CD8-positive, alpha-beta memory T cell (primary cell): ENCODE measurements at regions not wholly inside any gene's neighbourhood (a gene's known extent, or its start where the extent isn't known, plus 50 kb on each side); places are given as distances from the start of the nearest gene placed in this dataset.
"Not testable (repeated sequence)": the region's sequence is repeated elsewhere in the genome, so short reads cannot be mapped to it uniquely, and the experiment has no call there.

Source experiments
- CTCF ChIA-PET: fragments of 350-600 bp; sonication (Branson Sonifier 250); formaldehyde crosslinking; loops from one replicate; lab custom pipeline; 2021; ENCODE audit warnings: antibody characterized with exemption; lab: Charles Lee
- POLR2A ChIA-PET: fragments of 350-600 bp; sonication (Branson Sonifier 250); formaldehyde crosslinking; loops from one replicate; lab custom pipeline; 2021; ENCODE audit warnings: antibody characterized with exemption; lab: Charles Lee
- DNase-seq, 5 donors: peaks; one replicate each; pipeline versions ENCODE4 v3.0.0 to v3.0.0-alpha.2; 2020 to 2022; ENCODE audit warnings: mixed read lengths in 1 of 5
- H3K27ac ChIP-seq: one replicate; pipeline ENCODE4 v1.7.0; 2013; ENCODE audit warnings: low read depth, mild to moderate bottlenecking, low read length, moderate library complexity
- H3K27me3 ChIP-seq: 2 replicates; pipeline ENCODE4 v1.7.0; 2013; ENCODE audit warnings: low read length, mild to moderate bottlenecking; ENCODE audit not compliant: insufficient read depth, poor library complexity, severe bottlenecking
- H3K36me3 ChIP-seq: 2 replicates; pipeline ENCODE4 v1.7.0; 2013; ENCODE audit warnings: mild to moderate bottlenecking, low read length, moderate library complexity; ENCODE audit not compliant: insufficient read depth
- H3K4me1 ChIP-seq: 2 replicates; pipeline ENCODE4 v1.7.0; 2013; ENCODE audit warnings: mild to moderate bottlenecking, low read length, moderate library complexity; ENCODE audit not compliant: insufficient read depth
- H3K4me3 ChIP-seq: 2 replicates; pipeline ENCODE4 v1.7.0; 2013; ENCODE audit warnings: mild to moderate bottlenecking, low read length
- H3K9me3 ChIP-seq: 2 replicates; pipeline ENCODE4 v1.7.0; 2013; ENCODE audit warnings: mild to moderate bottlenecking, low read length
- H3K27ac Mint-ChIP-seq, 8 donors: one replicate each; pipeline ENCODE4 v1.8.0; 2020 to 2021; ENCODE audit warnings: mixed read lengths in 8 of 8, mild to moderate bottlenecking in 6 of 8, inconsistent platforms in 3 of 8, moderate library complexity in 3 of 8
- H3K27me3 Mint-ChIP-seq, 2 donors: one replicate each; pipeline ENCODE4 v1.8.0; 2020 to 2021; ENCODE audit warnings: mixed read lengths in 2 of 2, mild to moderate bottlenecking in 1 of 2, moderate library complexity in 1 of 2
- H3K36me3 Mint-ChIP-seq, 3 donors: one replicate each; pipeline ENCODE4 v1.8.0; 2020 to 2021; ENCODE audit warnings: mixed read lengths in 3 of 3, inconsistent platforms in 1 of 3, mild to moderate bottlenecking in 1 of 3
- H3K4me1 Mint-ChIP-seq, 3 donors: one replicate each; pipeline ENCODE4 v1.8.0; 2020 to 2021; ENCODE audit warnings: mixed read lengths in 3 of 3, inconsistent platforms in 1 of 3, mild to moderate bottlenecking in 1 of 3
- H3K4me3 Mint-ChIP-seq, 7 donors: one replicate each; pipeline ENCODE4 v1.8.0; 2020 to 2021; ENCODE audit warnings: mixed read lengths in 7 of 7, mild to moderate bottlenecking in 6 of 7, moderate library complexity in 4 of 7, inconsistent platforms in 2 of 7
- H3K9me3 Mint-ChIP-seq, 5 donors: one replicate each; pipeline ENCODE4 v1.8.0; 2020 to 2022; ENCODE audit warnings: mixed read lengths in 5 of 5, mild to moderate bottlenecking in 3 of 5, moderate library complexity in 2 of 5, inconsistent platforms in 1 of 5

DNA sequence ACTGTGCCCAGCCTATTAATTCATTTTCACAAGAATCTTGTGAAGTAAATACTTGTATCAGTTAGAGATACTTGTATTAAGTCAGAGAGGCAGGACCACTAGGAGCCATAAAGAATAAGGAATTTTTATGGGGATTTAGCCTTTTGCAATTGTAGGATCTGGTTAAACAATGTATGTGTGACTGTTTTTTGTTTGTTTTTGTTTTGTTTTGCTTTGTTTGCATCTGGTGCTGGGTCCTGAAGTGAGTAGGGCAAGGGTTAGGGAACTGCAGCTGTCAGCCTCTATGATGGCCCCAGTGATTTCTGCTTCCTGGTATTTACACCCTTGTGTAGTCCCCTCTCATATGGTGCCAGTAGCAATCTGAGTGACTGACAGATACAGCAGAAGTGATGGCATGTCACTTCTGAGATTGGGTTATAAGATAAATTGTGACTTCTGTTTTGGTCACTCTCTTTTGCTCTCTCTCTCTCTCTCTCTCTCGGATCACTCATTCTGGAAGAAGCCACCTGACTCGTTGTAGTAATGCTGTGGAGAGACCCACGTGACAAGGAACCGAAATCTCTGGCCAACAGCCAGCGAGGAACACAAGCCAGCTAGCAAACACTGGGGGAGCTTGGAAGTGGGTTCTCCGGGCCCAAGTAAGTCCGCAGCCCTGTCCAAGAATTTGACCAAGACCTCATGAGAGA lies 96.2 kb upstream of the MARK1 start:
- no peaks in the 10 kb centered on the region for H3K36me3 Mint-ChIP-seq
- ChIA-PET POLR2A (no interaction called here), CTCF (no interaction called here)
- peaks cover 6 to 27% of the 10 kb centered on the region in 2 donors for H3K27me3 Mint-ChIP-seq
- no peak overlapping the region for H3K27ac ChIP-seq
- no peak overlapping the region for H3K4me3 Mint-ChIP-seq
- no peaks in the 10 kb centered on the region for H3K9me3 Mint-ChIP-seq
- H3K27ac Mint-ChIP-seq = no peak overlapping the region
- H3K36me3 ChIP-seq = no peaks in the 10 kb centered on the region
- H3K4me3 ChIP-seq = no peak overlapping the region
- H3K9me3 ChIP-seq = no peaks in the 10 kb centered on the region
- H3K4me1 ChIP-seq = no peaks in the 10 kb centered on the region
- no peak for DNase-seq
- H3K4me1 Mint-ChIP-seq = no peaks in the 10 kb centered on the region
- H3K27me3 ChIP-seq = no peaks in the 10 kb centered on the region

DNA sequence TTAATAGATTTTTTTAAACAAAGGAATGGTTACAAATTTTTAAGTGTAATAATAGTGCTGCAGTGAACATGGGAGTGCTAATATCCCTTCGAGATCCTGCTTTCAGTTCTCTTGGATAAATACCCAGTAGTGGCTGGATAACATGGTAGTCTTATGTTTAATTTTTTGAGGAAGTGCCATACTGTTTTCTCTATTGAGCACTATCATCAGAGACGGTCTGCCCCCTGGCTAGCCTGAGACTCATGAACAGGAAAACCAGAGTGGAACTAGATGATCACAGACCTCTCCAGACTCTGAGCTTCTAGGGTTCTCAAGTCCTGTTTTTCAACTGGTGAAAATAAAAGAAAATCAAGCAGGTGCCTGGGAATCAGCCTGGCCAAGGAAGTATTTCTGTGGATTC lies 97.3 kb upstream of the MARK1 start:
- H3K36me3 ChIP-seq = no peaks in the 10 kb centered on the region
- Mint-ChIP-seq H3K27ac (no peak overlapping the region), H3K36me3 (no peaks in the 10 kb centered on the region), H3K4me1 (no peaks in the 10 kb centered on the region), H3K9me3 (no peaks in the 10 kb centered on the region), H3K4me3 (no peak overlapping the region), H3K27me3 (peaks cover 6 to 27% of the 10 kb centered on the region in 2 donors)
- ChIA-PET POLR2A (no interaction called here), CTCF (no interaction called here)
- no peak for DNase-seq
- H3K4me3 ChIP-seq = no peak overlapping the region
- H3K27me3 ChIP-seq = no peaks in the 10 kb centered on the region
- no peak overlapping the region for H3K27ac ChIP-seq
- H3K9me3 ChIP-seq = no peaks in the 10 kb centered on the region
- no peaks in the 10 kb centered on the region for H3K4me1 ChIP-seq

DNA sequence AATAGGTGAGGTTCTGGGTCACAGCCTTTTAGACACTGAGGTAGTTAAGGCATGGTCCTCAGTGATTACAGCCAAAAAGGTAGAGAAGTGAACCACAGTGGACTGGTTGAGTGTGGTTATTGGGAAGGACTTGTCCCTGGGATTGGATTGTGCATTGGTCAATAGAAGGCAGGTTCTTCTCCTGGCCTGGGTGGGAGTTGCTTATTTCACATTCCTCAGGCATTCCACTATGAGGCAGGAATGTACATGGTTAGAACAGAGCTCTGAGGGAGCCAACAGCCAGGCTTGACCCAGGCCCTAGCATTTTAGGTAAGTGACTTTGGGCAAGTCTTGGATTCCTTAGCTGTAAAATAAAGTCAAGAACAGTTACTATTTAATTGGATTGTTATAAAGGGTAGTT lies 97.9 kb upstream of the MARK1 start:
- Histone ChIP-seq H3K4me3 (no peak overlapping the region), H3K4me1 (no peaks in the 10 kb centered on the region), H3K36me3 (no peaks in the 10 kb centered on the region), H3K9me3 (no peaks in the 10 kb centered on the region), H3K27me3 (no peaks in the 10 kb centered on the region), H3K27ac (no peak overlapping the region)
- Mint-ChIP-seq H3K27me3 (peaks cover 6 to 22% of the 10 kb centered on the region in 2 donors), H3K4me1 (no peaks in the 10 kb centered on the region), H3K4me3 (no peak overlapping the region), H3K36me3 (no peaks in the 10 kb centered on the region), H3K27ac (no peak overlapping the region), H3K9me3 (no peaks in the 10 kb centered on the region)
- no peak for DNase-seq
- POLR2A ChIA-PET = no interaction called here
- CTCF ChIA-PET = no interaction called here

DNA sequence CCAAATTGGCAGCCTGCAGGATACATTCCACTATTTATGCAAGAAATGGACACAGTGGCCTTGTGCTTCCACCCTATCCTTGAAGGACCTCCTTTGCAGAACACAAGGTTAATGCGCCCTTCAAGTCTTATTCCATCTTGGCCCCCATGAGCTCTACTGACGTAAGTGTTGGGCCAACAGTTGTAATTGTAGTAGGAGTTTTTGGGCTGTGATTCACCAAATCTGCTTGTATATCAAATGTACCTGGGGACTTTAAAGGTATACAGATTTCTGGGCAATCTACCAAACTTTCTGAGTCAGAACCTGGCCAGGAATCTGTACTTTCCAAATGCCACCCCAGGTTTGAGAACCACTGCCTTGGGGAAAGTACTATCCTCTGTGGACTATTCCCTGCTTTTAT lies 100.9 kb upstream of the MARK1 start:
- Histone ChIP-seq H3K9me3 (no peaks in the 10 kb centered on the region), H3K36me3 (no peaks in the 10 kb centered on the region), H3K27me3 (no peaks in the 10 kb centered on the region), H3K27ac (no peak overlapping the region), H3K4me3 (no peak overlapping the region), H3K4me1 (no peaks in the 10 kb centered on the region)
- POLR2A ChIA-PET = no interaction called here
- no peaks in the 10 kb centered on the region for H3K4me1 Mint-ChIP-seq
- H3K9me3 Mint-ChIP-seq = no peaks in the 10 kb centered on the region
- H3K4me3 Mint-ChIP-seq = no peak overlapping the region
- H3K27ac Mint-ChIP-seq = no peak overlapping the region
- peaks cover 7 to 17% of the 10 kb centered on the region in 2 donors for H3K27me3 Mint-ChIP-seq
- DNase-seq = no peak
- CTCF ChIA-PET = no interaction called here
- H3K36me3 Mint-ChIP-seq = no peaks in the 10 kb centered on the region

DNA sequence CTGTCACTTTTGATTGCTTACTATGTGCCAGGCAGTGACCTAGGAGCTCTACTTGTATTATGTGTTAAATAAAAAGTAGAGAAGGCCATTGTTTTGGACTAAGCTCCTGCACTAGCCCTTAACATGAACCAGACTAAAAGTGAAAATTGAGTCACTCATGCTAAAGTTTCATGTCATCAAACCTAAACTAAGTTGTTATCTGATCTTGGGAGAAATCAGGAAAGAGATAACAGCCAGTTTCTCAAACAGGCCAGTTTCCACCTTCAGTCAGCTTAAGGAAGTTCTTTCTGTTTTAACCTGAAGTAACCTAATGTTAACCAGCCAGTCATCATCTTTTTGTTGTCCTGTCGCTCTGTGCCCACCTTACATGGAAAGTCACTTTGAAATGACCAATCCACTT lies 102.1 kb upstream of the MARK1 start:
- Mint-ChIP-seq H3K27ac (no peak overlapping the region), H3K4me3 (no peak overlapping the region), H3K36me3 (no peaks in the 10 kb centered on the region), H3K4me1 (no peaks in the 10 kb centered on the region), H3K27me3 (peaks cover 5 to 21% of the 10 kb centered on the region in 2 donors), H3K9me3 (no peaks in the 10 kb centered on the region)
- Histone ChIP-seq H3K4me1 (no peaks in the 10 kb centered on the region), H3K36me3 (no peaks in the 10 kb centered on the region), H3K9me3 (no peaks in the 10 kb centered on the region), H3K27ac (no peak overlapping the region), H3K4me3 (no peak overlapping the region), H3K27me3 (no peaks in the 10 kb centered on the region)
- ChIA-PET CTCF (no interaction called here), POLR2A (no interaction called here)
- no peak for DNase-seq

DNA sequence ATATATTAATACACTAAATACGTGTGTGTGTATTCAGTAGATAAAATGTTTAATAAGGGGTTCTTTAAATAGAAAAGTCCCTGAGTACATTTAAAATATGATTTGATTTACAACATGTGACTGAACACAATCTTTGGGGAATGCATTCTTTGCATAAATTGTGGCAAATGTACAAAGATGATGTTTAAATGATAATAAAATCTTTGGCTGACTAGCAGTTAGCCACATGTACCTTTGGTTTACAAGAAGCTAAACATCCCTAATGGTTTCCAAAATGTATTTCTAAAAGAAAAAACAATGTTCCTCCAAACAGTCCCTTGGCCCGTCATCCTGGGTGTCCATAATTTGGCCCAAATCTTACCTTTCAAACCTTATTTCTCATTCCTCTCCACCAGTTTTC lies 106.4 kb upstream of the MARK1 start:
- no peak for DNase-seq
- H3K27me3 ChIP-seq = no peaks in the 10 kb centered on the region
- no peak overlapping the region for H3K4me3 Mint-ChIP-seq
- no peaks in the 10 kb centered on the region for H3K4me1 Mint-ChIP-seq
- no peaks in the 10 kb centered on the region for H3K9me3 Mint-ChIP-seq
- no peaks in the 10 kb centered on the region for H3K36me3 ChIP-seq
- H3K27me3 Mint-ChIP-seq = peaks cover 4 to 12% of the 10 kb centered on the region in 2 donors
- no peaks in the 10 kb centered on the region for H3K9me3 ChIP-seq
- no peaks in the 10 kb centered on the region for H3K36me3 Mint-ChIP-seq
- ChIA-PET CTCF (no interaction called here), POLR2A (no interaction called here)
- no peak overlapping the region for H3K4me3 ChIP-seq
- H3K27ac Mint-ChIP-seq = no peak overlapping the region
- H3K4me1 ChIP-seq = no peaks in the 10 kb centered on the region
- H3K27ac ChIP-seq = no peak overlapping the region

DNA sequence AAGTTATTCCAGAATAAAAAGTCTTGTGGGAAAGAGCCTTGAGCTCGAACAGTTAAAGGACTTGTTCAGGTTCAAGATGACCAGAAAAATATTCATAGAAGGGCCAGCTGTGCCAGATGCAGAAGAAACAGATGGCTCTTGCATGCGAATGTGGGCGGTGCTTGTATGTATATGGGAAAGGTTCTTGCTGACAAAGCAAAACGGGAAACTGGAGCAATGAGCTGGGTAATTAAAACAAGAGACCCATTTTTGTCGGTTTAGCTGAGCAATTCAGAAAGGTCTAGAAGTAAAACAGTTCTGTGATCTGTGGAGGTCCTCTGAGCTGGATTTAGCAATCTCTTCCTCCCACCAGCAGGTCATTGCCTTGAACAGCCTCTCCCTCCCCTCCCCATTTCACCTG lies 107.2 kb upstream of the MARK1 start:
- Mint-ChIP-seq H3K36me3 (no peaks in the 10 kb centered on the region), H3K27ac (no peak overlapping the region), H3K27me3 (peaks cover 4 to 16% of the 10 kb centered on the region in 2 donors), H3K9me3 (no peaks in the 10 kb centered on the region), H3K4me3 (no peak overlapping the region), H3K4me1 (no peaks in the 10 kb centered on the region)
- Histone ChIP-seq H3K27ac (no peak overlapping the region), H3K4me1 (no peaks in the 10 kb centered on the region), H3K9me3 (no peaks in the 10 kb centered on the region), H3K27me3 (no peaks in the 10 kb centered on the region), H3K36me3 (no peaks in the 10 kb centered on the region), H3K4me3 (no peak overlapping the region)
- ChIA-PET POLR2A (no interaction called here), CTCF (no interaction called here)
- no peak for DNase-seq

DNA sequence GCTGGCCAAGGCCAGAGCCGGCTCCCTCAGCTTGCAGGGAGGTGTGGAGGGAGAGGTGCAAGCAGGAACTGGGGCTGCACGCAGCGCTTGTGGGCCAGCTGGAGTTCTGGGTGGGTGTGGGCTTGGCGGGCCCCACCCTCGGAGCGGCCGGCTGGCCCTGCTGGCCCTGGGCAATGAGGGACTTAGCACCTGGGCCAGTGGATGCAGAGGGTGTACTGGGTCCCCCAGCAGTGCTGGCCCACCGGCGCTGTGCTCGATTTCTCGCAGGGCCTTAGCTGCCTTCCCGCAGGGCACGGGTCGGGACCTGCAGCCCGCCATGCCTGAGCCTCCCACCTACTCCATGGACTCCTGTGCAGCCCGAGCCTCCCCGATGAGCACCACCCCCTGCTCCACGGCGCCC lies 115.6 kb upstream of the MARK1 start:
- not testable (repeated sequence) for H3K4me1 Mint-ChIP-seq
- H3K27me3 Mint-ChIP-seq = peaks cover 2 to 11% of the 10 kb centered on the region in 2 donors

More for the DNA sequence above, 115.6 kb upstream of the MARK1 start:
- H3K27ac ChIP-seq, H3K4me3 Mint-ChIP-seq, H3K9me3 Mint-ChIP-seq, H3K4me1 ChIP-seq, DNase-seq, H3K36me3 Mint-ChIP-seq, CTCF ChIA-PET, H3K9me3 ChIP-seq, H3K4me3 ChIP-seq, H3K27ac Mint-ChIP-seq, H3K27me3 ChIP-seq, H3K36me3 ChIP-seq, POLR2A ChIA-PET: not testable (repeated sequence)
